Chondrocyte (in vitro differentiated cells): ENCODE measurements at regions not wholly inside any gene's neighbourhood (a gene's known extent, or its start where the extent isn't known, plus 50 kb on each side); places are given as distances from the start of the nearest gene placed in this dataset.

Source experiments
- DNase-seq: peaks from one replicate; pipeline ENCODE4 v3.0.0; 2021; ENCODE audit warnings: mixed read lengths, low spot score
- H3K27ac Mint-ChIP-seq: one replicate; pipeline ENCODE4 v1.8.0; 2021; ENCODE audit warnings: mild to moderate bottlenecking, moderate library complexity, mixed read lengths; ENCODE audit not compliant: unreplicated experiment
- H3K27me3 Mint-ChIP-seq: 2 replicates; pipeline ENCODE4 v1.8.0; 2021; ENCODE audit warnings: low read depth, mixed read lengths
- H3K36me3 Mint-ChIP-seq: 2 replicates; pipeline ENCODE4 v1.8.0; 2021; ENCODE audit warnings: low read depth, mixed read lengths
- H3K4me1 Mint-ChIP-seq: 2 replicates; pipeline ENCODE4 v1.8.0; 2021; ENCODE audit warnings: low read depth, mild to moderate bottlenecking, mixed read lengths
- H3K4me3 Mint-ChIP-seq: one replicate; pipeline ENCODE4 v1.8.0; 2021; ENCODE audit warnings: mild to moderate bottlenecking, moderate library complexity, mixed read lengths; ENCODE audit not compliant: unreplicated experiment
- H3K9me3 Mint-ChIP-seq: 2 replicates; pipeline ENCODE4 v1.8.0; 2021; ENCODE audit warnings: low read depth, mixed read lengths
- CTCF ChIP-seq: fragments of 200-600 bp; sonication (generic); IDR thresholded peaks from 2 replicates; pipeline ENCODE4 v1.5.0; 2021; ENCODE audit warnings: antibody characterized with exemption, mild to moderate bottlenecking, moderate library complexity

GRCh38 chr1:60709426-60709825 is 372.9 kb upstream of the NFIA start:
- Mint-ChIP-seq H3K36me3 (peaks cover 12% of the 10 kb centered on the region), H3K4me1 (peaks cover 9% of the 10 kb centered on the region), H3K27ac (no peak overlapping the region), H3K27me3 (no peaks in the 10 kb centered on the region), H3K4me3 (no peak overlapping the region), H3K9me3 (peaks cover 28% of the 10 kb centered on the region)
- no peak for TF ChIP-seq CTCF
- DNase-seq: no peak

GRCh38 chr1:60705026-60705425 is 377.3 kb upstream of the NFIA start:
- no peaks in the 10 kb centered on the region for H3K27me3 Mint-ChIP-seq
- DNase-seq: no peak
- H3K27ac Mint-ChIP-seq: no peak overlapping the region
- no peak overlapping the region for H3K4me3 Mint-ChIP-seq
- H3K36me3 Mint-ChIP-seq: peaks cover 9% of the 10 kb centered on the region
- TF ChIP-seq CTCF: no peak
- peaks cover 10% of the 10 kb centered on the region for H3K4me1 Mint-ChIP-seq
- peaks cover 13% of the 10 kb centered on the region for H3K9me3 Mint-ChIP-seq

GRCh38 chr1:60703155-60703554 is 379.2 kb upstream of the NFIA start:
- no peak overlapping the region for H3K4me3 Mint-ChIP-seq
- H3K27me3 Mint-ChIP-seq: no peaks in the 10 kb centered on the region
- H3K4me1 Mint-ChIP-seq: peaks cover 14% of the 10 kb centered on the region
- peaks cover 9% of the 10 kb centered on the region for H3K36me3 Mint-ChIP-seq
- H3K27ac Mint-ChIP-seq: no peak overlapping the region
- DNase-seq: no peak
- H3K9me3 Mint-ChIP-seq: peaks cover 10% of the 10 kb centered on the region
- TF ChIP-seq CTCF: no peak

GRCh38 chr1:60699325-60699724 is 383.0 kb upstream of the NFIA start:
- Mint-ChIP-seq H3K27ac (no peak overlapping the region), H3K9me3 (peaks cover 2% of the 10 kb centered on the region), H3K36me3 (peaks cover 2% of the 10 kb centered on the region), H3K4me1 (peaks cover 20% of the 10 kb centered on the region), H3K27me3 (no peaks in the 10 kb centered on the region), H3K4me3 (no peak overlapping the region)
- TF ChIP-seq CTCF: peak; percentile 59
- no peak for DNase-seq

DNA sequence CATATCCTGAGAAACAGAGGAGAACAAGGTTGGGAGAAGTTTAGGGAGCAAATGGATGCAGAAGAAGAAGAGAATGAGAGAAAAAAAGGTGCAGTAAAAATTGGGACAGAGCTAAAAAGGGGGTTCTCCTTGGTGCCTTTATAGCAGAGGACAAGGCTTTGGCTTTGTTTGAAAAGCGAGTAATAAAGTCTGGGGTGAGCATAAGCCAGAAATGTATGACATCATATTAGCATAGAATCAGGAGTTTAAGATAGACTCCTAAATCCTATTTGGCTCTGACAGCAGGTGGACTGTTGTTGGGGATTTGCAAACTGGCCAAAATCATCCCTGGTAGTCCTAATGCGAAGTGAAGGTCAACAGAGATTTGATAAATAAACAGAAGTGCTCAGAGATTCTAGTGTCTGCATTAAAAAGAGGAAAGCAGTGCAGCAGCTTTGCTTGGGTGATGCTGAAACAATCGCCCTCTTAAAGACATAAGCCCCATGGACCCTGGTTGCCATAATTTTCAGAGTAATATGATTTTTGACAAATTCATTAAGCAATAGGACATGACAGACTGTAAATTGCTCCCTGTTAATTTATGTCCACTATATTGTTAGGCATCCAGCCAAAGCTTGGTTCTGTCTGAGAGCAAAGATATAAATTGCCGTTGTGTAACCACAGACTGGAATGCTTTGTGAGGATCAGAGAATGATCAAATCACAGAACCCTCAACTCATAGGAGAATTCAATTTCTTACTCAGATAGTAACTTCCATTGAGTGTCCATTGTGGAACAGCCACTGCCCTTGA is 385.0 kb upstream of the NFIA start:
- Mint-ChIP-seq H3K36me3 (peaks cover 5% of the 10 kb centered on the region), H3K27ac (no peak overlapping the region), H3K27me3 (no peaks in the 10 kb centered on the region), H3K4me1 (peaks cover 15% of the 10 kb centered on the region), H3K4me3 (no peak overlapping the region), H3K9me3 (peaks cover 15% of the 10 kb centered on the region)
- TF ChIP-seq CTCF: no peak
- DNase-seq: no peak
